HG02852 (cell line): ENCODE measurements at regions not wholly inside any gene's neighbourhood (a gene's known extent, or its start where the extent isn't known, plus 50 kb on each side); places are given as distances from the start of the nearest gene placed in this dataset.
"Not testable (repeated sequence)": the region's sequence is repeated elsewhere in the genome, so short reads cannot be mapped to it uniquely, and the experiment has no call there.

Experiments
- ATAC-seq: cut with Tn5 transposase; IDR thresholded peaks from one replicate; pipeline ENCODE4 v1.9.1; 2021; ENCODE audit warnings: mild to moderate bottlenecking, moderate library complexity; ENCODE audit not compliant: unreplicated experiment

GRCh38 chr21:22138297-22139016 lies 1140.2 kb downstream of the NCAM2 start:
- ATAC-seq: no peak

GRCh38 chr21:22145545-22145944 lies 1147.3 kb downstream of the NCAM2 start:
- no peak for ATAC-seq

GRCh38 chr21:22154579-22155274 lies 1156.5 kb downstream of the NCAM2 start:
- ATAC-seq: no peak

GRCh38 chr21:22164912-22165311 lies 1166.7 kb downstream of the NCAM2 start:
- ATAC-seq: no peak

GRCh38 chr21:22174746-22175145 lies 1176.5 kb downstream of the NCAM2 start:
- ATAC-seq: no peak

- no peak for ATAC-seq
Measured at GRCh38 chr21:22189278-22189677, 1191.1 kb downstream of the NCAM2 start.

GRCh38 chr21:22191581-22191980 lies 1193.4 kb downstream of the NCAM2 start:
- ATAC-seq: no peak

GRCh38 chr21:22192766-22193165 lies 1194.6 kb downstream of the NCAM2 start:
- no peak for ATAC-seq

- ATAC-seq: not testable (repeated sequence)
Measured at GRCh38 chr21:22194986-22195385, 1196.8 kb downstream of the NCAM2 start.

GRCh38 chr21:22200378-22201092 lies 1202.3 kb downstream of the NCAM2 start:
- ATAC-seq: no peak

- no peak for ATAC-seq
Measured at GRCh38 chr21:22201126-22201525, 1202.9 kb downstream of the NCAM2 start.

GRCh38 chr21:22201669-22202068 lies 1203.5 kb downstream of the NCAM2 start:
- ATAC-seq: no peak

- ATAC-seq: no peak
Measured at GRCh38 chr21:22209304-22209700, 1211.1 kb downstream of the NCAM2 start.

- no peak for ATAC-seq
Measured at GRCh38 chr21:22211943-22212342, 1213.7 kb downstream of the NCAM2 start.

- ATAC-seq: peak; percentile 97
Measured at GRCh38 chr21:22223385-22223784, 1225.2 kb downstream of the NCAM2 start.

- peak; percentile 57 for ATAC-seq
Measured at GRCh38 chr21:22224261-22224660, 1226.1 kb downstream of the NCAM2 start.

GRCh38 chr21:22225299-22225698 lies 1227.1 kb downstream of the NCAM2 start:
- no peak for ATAC-seq

- ATAC-seq: no peak
Measured at GRCh38 chr21:22231013-22231412, 1232.8 kb downstream of the NCAM2 start.

GRCh38 chr21:22235866-22236590 lies 1237.8 kb downstream of the NCAM2 start:
- no peak for ATAC-seq

- no peak for ATAC-seq
Measured at GRCh38 chr21:22244516-22244915, 1246.3 kb downstream of the NCAM2 start.

- no peak for ATAC-seq
Measured at GRCh38 chr21:22250355-22250754, 1252.1 kb downstream of the NCAM2 start.
